ENCODE measurements at regions not wholly inside any gene's neighbourhood (a gene's known extent, or its start where the extent isn't known, plus 50 kb on each side); places are given as distances from the start of the nearest gene placed in this dataset.
"Not testable (repeated sequence)": the region's sequence is repeated elsewhere in the genome, so short reads cannot be mapped to it uniquely, and the experiment has no call there.

DNA sequence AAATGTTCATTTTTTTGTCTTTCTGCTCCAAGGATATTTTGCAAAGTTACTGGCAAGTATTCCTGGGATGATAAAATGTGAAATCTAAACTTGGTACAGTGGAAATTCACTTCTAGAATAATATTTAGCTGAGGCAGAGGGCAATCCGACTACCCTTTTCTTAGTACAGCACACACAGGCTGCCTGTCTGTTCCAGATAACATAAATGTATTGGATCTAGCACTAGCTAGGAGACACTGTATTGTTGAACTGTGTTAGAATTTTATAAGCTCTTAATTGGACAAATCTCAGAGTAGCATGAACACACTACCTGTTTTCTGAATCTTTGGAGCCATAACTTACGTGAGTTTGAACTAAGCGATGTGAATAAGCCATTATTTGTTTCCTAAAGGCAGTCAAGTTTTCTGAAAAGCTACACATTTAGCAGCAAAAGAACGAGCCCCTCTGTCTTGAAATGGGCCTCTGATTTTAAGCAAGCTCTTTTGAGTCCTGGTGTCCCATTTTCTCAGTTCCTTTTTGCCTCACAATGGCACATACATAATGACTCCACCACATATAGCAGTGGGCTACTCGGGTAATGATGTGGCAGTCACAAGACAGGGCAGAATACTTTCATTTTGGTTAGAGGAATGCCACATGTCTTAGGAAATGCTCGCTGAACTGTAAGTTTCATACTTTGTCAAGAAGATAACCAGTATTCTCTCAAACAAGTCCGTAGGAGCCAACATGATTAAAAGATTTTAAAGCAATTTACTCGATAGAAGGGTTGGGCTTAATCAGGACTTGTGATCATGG lies 116.5 kb upstream of the ESR1 start:
- peaks cover 28% of the 10 kb centered on the region for H3K4me1 Mint-ChIP-seq (ENCODE audit: low read depth)

GRCh38 chr6:151692216-151692615 lies 115.3 kb upstream of the ESR1 start:
- ATAC-seq (no peak), DNase-seq (no peak)
- Mint-ChIP-seq H3K27me3 (ENCODE audit: low read depth) (no peaks in the 10 kb centered on the region), H3K4me3 (peak overlapping the region; percentile 17), H3K36me3 (ENCODE audit: insufficient read depth) (no peaks in the 10 kb centered on the region), H3K4me1 (ENCODE audit: low read depth) (peaks cover 28% of the 10 kb centered on the region), H3K9me3 (no peaks in the 10 kb centered on the region)

More for the DNA sequence above, 116.5 kb upstream of the ESR1 start:
- Mint-ChIP-seq H3K4me3 (peak overlapping the region; percentile 79), H3K9me3 (no peaks in the 10 kb centered on the region), H3K27me3 (ENCODE audit: low read depth) (no peaks in the 10 kb centered on the region), H3K36me3 (ENCODE audit: insufficient read depth) (no peaks in the 10 kb centered on the region)
- ATAC-seq = peak; percentile 88 to 90
- no peak for DNase-seq

- H3K4me3 Mint-ChIP-seq = no peak overlapping the region
- H3K4me1 Mint-ChIP-seq (ENCODE audit: low read depth) = peaks cover 28% of the 10 kb centered on the region
- no peaks in the 10 kb centered on the region for H3K9me3 Mint-ChIP-seq
- ATAC-seq (no peak), DNase-seq (no peak)
- H3K27me3 Mint-ChIP-seq (ENCODE audit: low read depth) = no peaks in the 10 kb centered on the region
- no peaks in the 10 kb centered on the region for H3K36me3 Mint-ChIP-seq (ENCODE audit: insufficient read depth)
Observed at GRCh38 chr6:151693366-151693765, 114.1 kb upstream of the ESR1 start.

GRCh38 chr6:151695156-151695555 lies 112.3 kb upstream of the ESR1 start:
- ATAC-seq (no peak), DNase-seq (no peak)
- Mint-ChIP-seq H3K27me3 (ENCODE audit: low read depth) (no peaks in the 10 kb centered on the region), H3K4me3 (no peak overlapping the region), H3K4me1 (ENCODE audit: low read depth) (peaks cover 25% of the 10 kb centered on the region), H3K9me3 (no peaks in the 10 kb centered on the region), H3K36me3 (ENCODE audit: insufficient read depth) (no peaks in the 10 kb centered on the region)

- not testable (repeated sequence) for H3K36me3 Mint-ChIP-seq (ENCODE audit: insufficient read depth); H3K9me3 Mint-ChIP-seq; H3K27me3 Mint-ChIP-seq (ENCODE audit: low read depth); ATAC-seq; DNase-seq; H3K4me3 Mint-ChIP-seq
- peaks cover 18% of the 10 kb centered on the region for H3K4me1 Mint-ChIP-seq (ENCODE audit: low read depth)
Observed at GRCh38 chr6:151696302-151696701, 111.2 kb upstream of the ESR1 start.

DNA sequence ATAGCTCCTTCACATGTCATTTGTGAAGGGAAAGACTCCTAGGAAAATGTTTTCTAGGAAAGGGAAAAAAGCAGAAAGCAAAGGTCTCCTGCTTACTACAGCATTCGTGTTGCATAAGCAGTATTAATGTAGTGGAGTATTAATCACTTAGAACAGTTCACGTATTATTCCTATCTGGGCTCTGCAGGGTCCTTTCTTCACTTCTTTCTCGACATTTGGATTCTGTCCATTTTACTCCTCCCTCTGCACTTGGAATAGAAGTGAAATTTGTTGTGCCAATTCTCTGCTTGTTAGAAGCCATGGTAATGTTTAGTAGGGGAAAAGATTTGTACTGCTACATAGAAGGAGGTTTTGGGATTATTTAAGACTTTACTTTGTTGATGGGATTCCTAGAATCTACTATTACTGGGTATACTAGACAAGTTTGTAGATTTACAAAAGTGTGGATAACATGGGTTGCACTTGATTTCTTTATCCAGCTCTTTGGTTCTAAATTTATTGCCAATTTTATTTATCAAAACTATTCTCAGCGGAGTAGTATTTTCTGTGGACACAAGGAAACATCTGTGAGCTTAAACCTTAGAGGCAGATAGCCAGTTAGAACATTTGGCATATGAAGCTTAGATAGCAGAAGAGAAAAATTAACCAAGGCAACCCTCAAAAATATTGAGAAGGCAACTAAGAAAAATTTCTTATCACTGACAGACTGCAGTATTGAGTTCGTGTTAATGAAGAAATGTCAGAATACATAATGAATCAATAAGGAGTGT lies 108.4 kb upstream of the ESR1 start:
- ATAC-seq = no peak
- Mint-ChIP-seq H3K4me1 (ENCODE audit: low read depth) (peaks cover 29% of the 10 kb centered on the region), H3K4me3 (no peak overlapping the region), H3K36me3 (ENCODE audit: insufficient read depth) (peaks cover 4% of the 10 kb centered on the region), H3K27me3 (ENCODE audit: low read depth) (peaks cover 2% of the 10 kb centered on the region), H3K9me3 (no peaks in the 10 kb centered on the region)
- DNase-seq = no peak

GRCh38 chr6:151699719-151700118 lies 107.8 kb upstream of the ESR1 start:
- Mint-ChIP-seq H3K9me3 (no peaks in the 10 kb centered on the region), H3K36me3 (ENCODE audit: insufficient read depth) (peaks cover 4% of the 10 kb centered on the region), H3K27me3 (ENCODE audit: low read depth) (peaks cover 2% of the 10 kb centered on the region), H3K4me1 (ENCODE audit: low read depth) (peaks cover 35% of the 10 kb centered on the region), H3K4me3 (no peak overlapping the region)
- DNase-seq = no peak
- no peak for ATAC-seq

- ATAC-seq = peak; percentile 56 to 68
- no peak for DNase-seq
- peak overlapping the region; percentile 60 for H3K4me3 Mint-ChIP-seq
- H3K9me3 Mint-ChIP-seq = no peaks in the 10 kb centered on the region
- peaks cover 2% of the 10 kb centered on the region for H3K27me3 Mint-ChIP-seq (ENCODE audit: low read depth)
- peaks cover 35% of the 10 kb centered on the region for H3K4me1 Mint-ChIP-seq (ENCODE audit: low read depth)
- H3K36me3 Mint-ChIP-seq (ENCODE audit: insufficient read depth) = peaks cover 4% of the 10 kb centered on the region
Observed at GRCh38 chr6:151701911-151702562, 105.4 kb upstream of the ESR1 start.

- Mint-ChIP-seq H3K36me3 (ENCODE audit: insufficient read depth) (peaks cover 4% of the 10 kb centered on the region), H3K4me3 (no peak overlapping the region), H3K4me1 (ENCODE audit: low read depth) (peaks cover 35% of the 10 kb centered on the region), H3K9me3 (no peaks in the 10 kb centered on the region), H3K27me3 (ENCODE audit: low read depth) (peaks cover 2% of the 10 kb centered on the region)
- no peak for DNase-seq
- no peak for ATAC-seq
Observed at GRCh38 chr6:151702851-151703658, 104.4 kb upstream of the ESR1 start.

DNA sequence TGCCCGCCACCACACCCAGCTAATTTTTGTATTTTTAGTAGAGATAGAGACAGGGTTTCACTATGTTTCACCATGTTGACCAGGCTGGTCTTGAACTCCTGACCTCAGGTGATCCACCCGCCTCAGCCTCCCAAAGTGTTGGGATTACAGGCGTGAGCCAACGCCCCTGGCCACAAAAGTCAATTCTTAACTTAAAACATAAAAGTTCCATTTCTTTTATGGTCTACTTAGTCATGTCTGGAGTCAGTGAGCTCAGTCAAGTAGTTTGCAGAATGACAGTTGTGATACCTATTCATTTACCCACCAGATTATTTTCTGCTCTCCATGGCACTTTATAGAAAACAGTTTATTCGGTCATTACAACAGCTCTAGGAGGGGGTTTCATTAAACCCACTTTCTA lies 103.1 kb upstream of the ESR1 start:
- Mint-ChIP-seq H3K4me1 (ENCODE audit: low read depth) (peaks cover 38% of the 10 kb centered on the region), H3K4me3 (no peak overlapping the region), H3K9me3 (no peaks in the 10 kb centered on the region), H3K36me3 (ENCODE audit: insufficient read depth) (peaks cover 4% of the 10 kb centered on the region), H3K27me3 (ENCODE audit: low read depth) (peaks cover 2% of the 10 kb centered on the region)
- DNase-seq (no peak), ATAC-seq (peak; percentile 66 to 76)

DNA sequence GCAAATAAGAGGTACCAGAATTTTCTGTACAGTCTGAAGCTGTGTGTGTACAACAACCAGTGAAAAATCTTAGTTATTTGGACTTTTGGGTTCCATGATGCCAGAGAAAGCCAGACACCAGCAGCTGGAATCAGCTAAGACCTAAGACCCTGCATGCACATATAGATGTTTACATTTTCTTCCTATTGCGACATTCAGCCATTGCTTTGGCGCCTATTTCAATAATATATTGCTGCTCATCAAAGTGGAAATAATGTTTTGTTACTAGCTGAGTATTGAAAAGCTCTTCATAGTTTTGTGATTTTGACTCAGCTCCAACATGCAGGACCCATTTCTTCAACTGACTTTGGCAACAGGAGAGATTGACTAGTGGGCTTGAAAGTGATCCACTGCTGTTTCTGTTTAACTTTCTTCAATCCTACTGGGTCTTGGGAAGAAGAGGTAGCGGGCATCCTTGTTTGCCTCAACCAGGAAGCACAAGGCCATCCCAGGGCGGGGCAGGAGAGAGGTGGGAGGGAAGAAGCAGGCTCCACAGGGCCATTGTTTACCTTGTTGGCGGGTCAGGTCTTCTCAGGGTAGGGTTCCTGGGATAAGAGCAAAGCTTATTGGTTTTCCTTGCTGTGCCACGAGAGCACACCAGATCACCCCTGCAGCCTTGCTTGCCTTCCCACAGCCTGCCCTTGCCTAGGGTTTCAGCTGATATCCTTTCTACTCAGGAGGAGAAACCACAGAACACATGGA lies 101.3 kb upstream of the ESR1 start:
- H3K9me3 Mint-ChIP-seq = no peaks in the 10 kb centered on the region
- DNase-seq = no peak
- H3K27me3 Mint-ChIP-seq (ENCODE audit: low read depth) = peaks cover 2% of the 10 kb centered on the region
- H3K4me3 Mint-ChIP-seq = no peak overlapping the region
- peaks cover 34% of the 10 kb centered on the region for H3K4me1 Mint-ChIP-seq (ENCODE audit: low read depth)
- peaks cover 4% of the 10 kb centered on the region for H3K36me3 Mint-ChIP-seq (ENCODE audit: insufficient read depth)
- ATAC-seq = no peak

- Mint-ChIP-seq H3K4me1 (ENCODE audit: low read depth) (peaks cover 7% of the 10 kb centered on the region), H3K36me3 (ENCODE audit: insufficient read depth) (peaks cover 5% of the 10 kb centered on the region), H3K9me3 (peaks cover 20% of the 10 kb centered on the region), H3K27me3 (ENCODE audit: low read depth) (no peaks in the 10 kb centered on the region), H3K4me3 (no peak overlapping the region)
- ATAC-seq = peak in 1 of 2 donors; percentile 62
- DNase-seq = no peak
Observed at GRCh38 chr6:151709329-151709728, 98.2 kb upstream of the ESR1 start.

GRCh38 chr6:151716526-151716932 lies 91.0 kb upstream of the ESR1 start:
- ATAC-seq (no peak), DNase-seq (no peak)
- Mint-ChIP-seq H3K4me3 (no peak overlapping the region), H3K36me3 (ENCODE audit: insufficient read depth) (peaks cover 8% of the 10 kb centered on the region), H3K9me3 (peaks cover 28% of the 10 kb centered on the region), H3K27me3 (ENCODE audit: low read depth) (no peaks in the 10 kb centered on the region), H3K4me1 (ENCODE audit: low read depth) (peaks cover 10% of the 10 kb centered on the region)

Measured in activated T-cell treated with anti-CD3 and anti-CD28 coated beads, Interleukin-2, amount 50 U/mL, for 4 hours (primary cell).